ENCODE measurements at regions not wholly inside any gene's neighbourhood (a gene's known extent, or its start where the extent isn't known, plus 50 kb on each side); places are given as distances from the start of the nearest gene placed in this dataset.

DNA sequence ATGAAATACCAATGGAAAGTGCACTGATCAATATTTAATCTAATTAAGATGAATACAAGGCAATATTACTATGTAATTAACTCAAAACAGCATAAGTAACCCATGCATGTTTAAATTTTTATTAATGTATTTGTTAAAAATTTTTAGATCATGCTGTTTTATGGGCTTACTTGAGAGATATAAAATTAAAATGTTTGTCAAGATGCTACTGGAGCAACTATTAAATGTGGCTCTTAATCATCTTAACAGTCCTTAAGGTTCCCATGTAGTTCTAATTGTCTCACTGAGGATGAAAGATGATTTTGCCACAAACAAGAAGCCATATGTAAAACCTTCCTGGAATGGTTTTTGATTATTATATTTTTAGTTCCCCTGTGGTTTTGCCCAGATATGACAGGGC is 897.1 kb downstream of the KCNMA1 start:
- TF ChIP-seq, protein P1, sequence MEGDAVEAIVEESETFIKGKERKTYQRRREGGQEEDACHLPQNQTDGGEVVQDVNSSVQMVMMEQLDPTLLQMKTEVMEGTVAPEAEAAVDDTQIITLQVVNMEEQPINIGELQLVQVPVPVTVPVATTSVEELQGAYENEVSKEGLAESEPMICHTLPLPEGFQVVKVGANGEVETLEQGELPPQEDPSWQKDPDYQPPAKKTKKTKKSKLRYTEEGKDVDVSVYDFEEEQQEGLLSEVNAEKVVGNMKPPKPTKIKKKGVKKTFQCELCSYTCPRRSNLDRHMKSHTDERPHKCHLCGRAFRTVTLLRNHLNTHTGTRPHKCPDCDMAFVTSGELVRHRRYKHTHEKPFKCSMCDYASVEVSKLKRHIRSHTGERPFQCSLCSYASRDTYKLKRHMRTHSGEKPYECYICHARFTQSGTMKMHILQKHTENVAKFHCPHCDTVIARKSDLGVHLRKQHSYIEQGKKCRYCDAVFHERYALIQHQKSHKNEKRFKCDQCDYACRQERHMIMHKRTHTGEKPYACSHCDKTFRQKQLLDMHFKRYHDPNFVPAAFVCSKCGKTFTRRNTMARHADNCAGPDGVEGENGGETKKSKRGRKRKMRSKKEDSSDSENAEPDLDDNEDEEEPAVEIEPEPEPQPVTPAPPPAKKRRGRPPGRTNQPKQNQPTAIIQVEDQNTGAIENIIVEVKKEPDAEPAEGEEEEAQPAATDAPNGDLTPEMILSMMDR (IDR thresholded peaks at IDR 0.05), result no peak
- H3K4me1 Mint-ChIP-seq, result peaks cover 9% of the 10 kb centered on the region
- no peaks in the 10 kb centered on the region for H3K36me3 Mint-ChIP-seq (ENCODE audit: low read depth)
- no peak overlapping the region for H3K4me3 Mint-ChIP-seq
- no peaks in the 10 kb centered on the region for H3K9me3 Mint-ChIP-seq
- DNase-seq, result no peak
- no peak overlapping the region for H3K27ac Mint-ChIP-seq
- H3K27me3 Mint-ChIP-seq (ENCODE audit: low read depth, poor library complexity), result peaks cover 5% of the 10 kb centered on the region

- H3K27me3 Mint-ChIP-seq (ENCODE audit: low read depth, poor library complexity), result peaks cover 5% of the 10 kb centered on the region
- no peaks in the 10 kb centered on the region for H3K36me3 Mint-ChIP-seq (ENCODE audit: low read depth)
- H3K4me1 Mint-ChIP-seq, result peaks cover 9% of the 10 kb centered on the region
- no peak overlapping the region for H3K4me3 Mint-ChIP-seq
- TF ChIP-seq, protein P1 (IDR thresholded peaks at IDR 0.05), result no peak
- H3K9me3 Mint-ChIP-seq, result no peaks in the 10 kb centered on the region
- H3K27ac Mint-ChIP-seq, result no peak overlapping the region
- DNase-seq, result no peak
Observed at GRCh38 chr10:76738991-76739390, 898.6 kb downstream of the KCNMA1 start.

DNA sequence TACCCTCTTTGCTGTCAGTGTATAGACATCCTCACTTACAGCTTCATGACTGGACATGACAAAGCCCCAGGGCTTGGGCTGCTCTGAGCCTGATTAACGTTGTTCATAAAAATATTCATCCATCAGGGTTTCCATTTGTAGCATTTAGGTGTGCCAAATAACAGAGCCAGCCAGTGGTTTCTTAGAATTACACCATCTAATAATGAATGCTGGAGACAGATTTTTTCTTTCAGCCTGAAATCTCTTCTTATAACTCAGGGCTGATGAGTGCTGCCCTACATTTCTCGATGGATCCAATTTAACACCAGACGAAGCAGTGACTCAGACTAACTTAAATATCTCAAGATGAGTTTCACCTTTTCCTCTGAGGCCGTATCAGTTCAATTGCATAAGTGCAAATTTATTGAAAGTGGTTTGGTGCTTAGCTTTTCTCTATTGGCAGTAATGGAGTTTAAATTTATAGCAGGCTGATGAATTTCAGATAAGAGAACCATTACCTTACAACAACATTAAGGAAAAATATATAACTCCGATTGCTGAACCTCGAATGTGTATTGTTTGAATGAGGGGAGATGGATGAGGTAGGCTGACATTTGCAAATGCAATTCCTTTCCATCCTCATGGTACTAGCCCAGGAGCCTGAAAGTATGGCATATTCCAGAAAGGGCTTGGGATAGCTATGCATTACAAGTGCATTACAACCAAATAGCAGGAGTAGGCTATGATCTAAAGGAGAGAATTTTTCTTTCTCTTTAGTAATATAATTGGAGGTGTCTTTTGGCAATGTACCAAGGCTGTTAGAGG is 900.6 kb downstream of the KCNMA1 start:
- Mint-ChIP-seq H3K9me3 (peaks cover 2% of the 10 kb centered on the region), H3K4me3 (no peak overlapping the region)

GRCh38 chr10:76736392-76736791 is 901.2 kb downstream of the KCNMA1 start:
- H3K27ac Mint-ChIP-seq, result no peak overlapping the region
- H3K4me3 Mint-ChIP-seq, result no peak overlapping the region
- peaks cover 16% of the 10 kb centered on the region for H3K4me1 Mint-ChIP-seq
- DNase-seq, result no peak
- no peaks in the 10 kb centered on the region for H3K36me3 Mint-ChIP-seq (ENCODE audit: low read depth)
- H3K27me3 Mint-ChIP-seq (ENCODE audit: low read depth, poor library complexity), result peaks cover 9% of the 10 kb centered on the region
- TF ChIP-seq, protein P1 (IDR thresholded peaks at IDR 0.05), result no peak
- peaks cover 7% of the 10 kb centered on the region for H3K9me3 Mint-ChIP-seq

More for the DNA sequence above, 900.6 kb downstream of the KCNMA1 start:
- TF ChIP-seq, protein P1 (IDR thresholded peaks at IDR 0.05), result no peak
- DNase-seq, result no peak
- Mint-ChIP-seq H3K27me3 (ENCODE audit: low read depth, poor library complexity) (peaks cover 9% of the 10 kb centered on the region), H3K36me3 (ENCODE audit: low read depth) (no peaks in the 10 kb centered on the region), H3K27ac (no peak overlapping the region), H3K4me1 (peaks cover 16% of the 10 kb centered on the region)

- no peak overlapping the region for H3K4me3 Mint-ChIP-seq
- no peak overlapping the region for H3K27ac Mint-ChIP-seq
- H3K36me3 Mint-ChIP-seq (ENCODE audit: low read depth), result no peaks in the 10 kb centered on the region
- TF ChIP-seq, protein P1 (IDR thresholded peaks at IDR 0.05), result no peak
- no peak for DNase-seq
- peaks cover 12% of the 10 kb centered on the region for H3K9me3 Mint-ChIP-seq
- H3K27me3 Mint-ChIP-seq (ENCODE audit: low read depth, poor library complexity), result peaks cover 13% of the 10 kb centered on the region
- H3K4me1 Mint-ChIP-seq, result peaks cover 16% of the 10 kb centered on the region
Observed at GRCh38 chr10:76735866-76736265, 901.7 kb downstream of the KCNMA1 start.

- no peak overlapping the region for H3K4me3 Mint-ChIP-seq
- peak overlapping the region; percentile 7 for H3K27ac Mint-ChIP-seq
- peaks cover 16% of the 10 kb centered on the region for H3K4me1 Mint-ChIP-seq
- no peaks in the 10 kb centered on the region for H3K36me3 Mint-ChIP-seq (ENCODE audit: low read depth)
- peaks cover 18% of the 10 kb centered on the region for H3K9me3 Mint-ChIP-seq
- TF ChIP-seq, protein P1 (IDR thresholded peaks at IDR 0.05), result no peak
- peaks cover 11% of the 10 kb centered on the region for H3K27me3 Mint-ChIP-seq (ENCODE audit: low read depth, poor library complexity)
- no peak for DNase-seq
Observed at GRCh38 chr10:76733441-76733936, 904.1 kb downstream of the KCNMA1 start.
